ENCODE measurements at regions not wholly inside any gene's neighbourhood (a gene's known extent, or its start where the extent isn't known, plus 50 kb on each side); places are given as distances from the start of the nearest gene placed in this dataset.

GRCh38 chr7:41910940-41911600, 208.2 kb upstream of the INHBA start:
- no peak for DNase-seq (ENCODE audit: low read depth in 2 of 2)

- no peak for DNase-seq (ENCODE audit: low read depth in 2 of 2)
Observed at GRCh38 chr7:41907444-41907843, 204.6 kb upstream of the INHBA start.

GRCh38 chr7:41900532-41900931, 197.6 kb upstream of the INHBA start:
- no peak for DNase-seq (ENCODE audit: low read depth in 2 of 2)

GRCh38 chr7:41899823-41900433, 197.0 kb upstream of the INHBA start:
- DNase-seq (ENCODE audit: low read depth in 2 of 2), result no peak

GRCh38 chr7:41893656-41894055, 190.8 kb upstream of the INHBA start:
- no peak for DNase-seq (ENCODE audit: low read depth in 2 of 2)

- no peak for DNase-seq (ENCODE audit: low read depth in 2 of 2)
Observed at GRCh38 chr7:41892356-41893100, 189.6 kb upstream of the INHBA start.

- DNase-seq (ENCODE audit: low read depth in 2 of 2), result no peak
Observed at GRCh38 chr7:41891950-41892349, 189.1 kb upstream of the INHBA start.

- no peak for DNase-seq (ENCODE audit: low read depth in 2 of 2)
Observed at GRCh38 chr7:41890631-41891274, 187.9 kb upstream of the INHBA start.

GRCh38 chr7:41889472-41889871, 186.6 kb upstream of the INHBA start:
- DNase-seq (ENCODE audit: low read depth in 2 of 2), result no peak

GRCh38 chr7:41889040-41889439, 186.2 kb upstream of the INHBA start:
- DNase-seq (ENCODE audit: low read depth in 2 of 2), result no peak

GRCh38 chr7:41887416-41887815, 184.5 kb upstream of the INHBA start:
- DNase-seq (ENCODE audit: low read depth in 2 of 2), result no peak

GRCh38 chr7:41886901-41887311, 184.0 kb upstream of the INHBA start:
- no peak for DNase-seq (ENCODE audit: low read depth in 2 of 2)

- no peak for DNase-seq (ENCODE audit: low read depth in 2 of 2)
Observed at GRCh38 chr7:41886262-41886900, 183.5 kb upstream of the INHBA start.

- DNase-seq (ENCODE audit: low read depth in 2 of 2), result no peak
Observed at GRCh38 chr7:41885748-41886147, 182.9 kb upstream of the INHBA start.

GRCh38 chr7:41885078-41885477, 182.2 kb upstream of the INHBA start:
- no peak for DNase-seq (ENCODE audit: low read depth in 2 of 2)

- DNase-seq (ENCODE audit: low read depth in 2 of 2), result no peak
Observed at GRCh38 chr7:41882745-41883420, 180.0 kb upstream of the INHBA start.

- no peak for DNase-seq (ENCODE audit: low read depth in 2 of 2)
Observed at GRCh38 chr7:41882256-41882655, 179.4 kb upstream of the INHBA start.

GRCh38 chr7:41881331-41882130, 178.6 kb upstream of the INHBA start:
- peak; percentile 37 to 38 for DNase-seq (ENCODE audit: low read depth in 2 of 2)

- no peak for DNase-seq (ENCODE audit: low read depth in 2 of 2)
Observed at GRCh38 chr7:41880107-41880506, 177.2 kb upstream of the INHBA start.

- DNase-seq (ENCODE audit: low read depth in 2 of 2), result no peak
Observed at GRCh38 chr7:41879403-41879802, 176.5 kb upstream of the INHBA start.

All from stimulated activated CD8-positive, alpha-beta memory T cell treated with anti-CD3 and anti-CD28 coated beads, Interleukin-2, amount 100 ng/mL, for 1 hour (primary cell).